Kidney (tissue), 13 donors: ENCODE measurements at regions not wholly inside any gene's neighbourhood (a gene's known extent, or its start where the extent isn't known, plus 50 kb on each side); places are given as distances from the start of the nearest gene placed in this dataset.

ENCODE experiments used
- DNase-seq, 5 donors: peaks; one replicate each; pipeline ENCODE4 v3.0.0-alpha.2; 2013 to 2020
- FAIRE-seq: peaks from 2 replicates; lab custom pipeline; 2012; peaks lifted over from hg19 to GRCh38; lab: Jason Lieb, UNC
- H3K27ac ChIP-seq, 2 donors: one replicate each; pipeline ENCODE4 v1.7.0; 2013; ENCODE audit warnings: low read depth in 2 of 2, low read length in 2 of 2, inconsistent platforms in 1 of 2
- H3K27me3 ChIP-seq: one replicate; pipeline ENCODE4 v1.7.1; 2013; ENCODE audit warnings: low read length, inconsistent platforms; ENCODE audit not compliant: control insufficient read depth, insufficient read depth
- H3K36me3 ChIP-seq, 3 donors: one replicate each; pipeline versions ENCODE4 v1.7.0 to v1.7.1; 2013; ENCODE audit warnings: low read length in 3 of 3, control low read depth in 1 of 3, inconsistent platforms in 1 of 3; ENCODE audit not compliant: insufficient read depth in 3 of 3, control insufficient read depth in 2 of 3
- H3K4me1 ChIP-seq, 3 donors: one replicate each; pipeline versions ENCODE4 v1.7.0 to v1.7.1; 2013; ENCODE audit warnings: low read length in 3 of 3, inconsistent platforms in 1 of 3, low read depth in 1 of 3; ENCODE audit not compliant: control insufficient read depth in 2 of 3, insufficient read depth in 2 of 3
- H3K4me3 ChIP-seq, 3 donors: one replicate each; pipeline versions ENCODE4 v1.7.0 to v1.8.1; 2013; ENCODE audit warnings: low read length in 3 of 3, control low read depth in 1 of 3, inconsistent platforms in 1 of 3
- H3K9ac ChIP-seq, 3 donors: one replicate each; pipeline versions ENCODE4 v1.7.0 to v1.7.1; 2013; ENCODE audit warnings: low read length in 3 of 3, control low read depth in 1 of 3, inconsistent platforms in 1 of 3
- H3K9me3 ChIP-seq, 3 donors: one replicate each; pipeline versions ENCODE4 v1.7.0 to v1.7.1; 2013; ENCODE audit warnings: low read length in 3 of 3, control low read depth in 1 of 3, inconsistent platforms in 1 of 3; ENCODE audit not compliant: control insufficient read depth in 2 of 3, insufficient read depth in 1 of 3
- CTCF ChIP-seq: IDR thresholded peaks from 3 replicates; pipeline ENCODE4 v1.5.1; 2012; ENCODE audit warnings: mild to moderate bottlenecking, moderate library complexity, borderline replicate concordance; ENCODE audit not compliant: insufficient read depth; ENCODE audit errors: extremely low read depth
- intact Hi-C: fragments of 100-400 bp; cut with DNase I; formaldehyde crosslinking; loops from one replicate; pipeline ENCODE4 v1.11.1; 2022
- donor health status: control.
- donor health status: control.
- donor health status: control.
- donor health status: control.
- donor health status: control.
- donor health status: DM: yes; HTN: yes; CAD: no.
- donor health status: Normal renal cell carcinoma (clear cell type).

- H3K4me3 ChIP-seq, result no peak overlapping the region
- no peaks in the 10 kb centered on the region for H3K27me3 ChIP-seq
- no peak overlapping the region for H3K9ac ChIP-seq
- H3K4me1 ChIP-seq, result peaks cover 0 to 12% (median 11%) of the 10 kb centered on the region in 3 donors
- no peaks in the 10 kb centered on the region for H3K36me3 ChIP-seq
- no peaks in the 10 kb centered on the region for H3K9me3 ChIP-seq
- TF ChIP-seq CTCF, result no peak
- peak overlapping the region in 1 of 2 donors; percentile 22 for H3K27ac ChIP-seq
- intact Hi-C loops, result no loop called here
- FAIRE-seq, result no peak
- peak in 2 of 5 donors; percentile 38 to 63 for DNase-seq
Measured at GRCh38 chr21:43304621-43305335, 122.2 kb downstream of the SIK1 start.

GRCh38 chr21:43304206-43304605, 122.7 kb downstream of the SIK1 start:
- no peak overlapping the region for H3K9ac ChIP-seq
- no peak for TF ChIP-seq CTCF
- no peak overlapping the region for H3K4me3 ChIP-seq
- no peaks in the 10 kb centered on the region for H3K9me3 ChIP-seq
- H3K27me3 ChIP-seq, result no peaks in the 10 kb centered on the region
- intact Hi-C loops, result no loop called here
- no peak overlapping the region for H3K27ac ChIP-seq
- peaks cover 0 to 12% (median 11%) of the 10 kb centered on the region in 3 donors for H3K4me1 ChIP-seq
- no peaks in the 10 kb centered on the region for H3K36me3 ChIP-seq
- FAIRE-seq (no peak), DNase-seq (peak in 2 of 5 donors; percentile 40 to 52)

GRCh38 chr21:43303275-43304178, 123.4 kb downstream of the SIK1 start:
- Histone ChIP-seq H3K9ac (no peak overlapping the region), H3K27ac (no peak overlapping the region), H3K9me3 (no peaks in the 10 kb centered on the region), H3K4me3 (no peak overlapping the region), H3K4me1 (peaks cover 0 to 12% (median 11%) of the 10 kb centered on the region in 3 donors), H3K27me3 (no peaks in the 10 kb centered on the region), H3K36me3 (no peaks in the 10 kb centered on the region)
- DNase-seq (peak in 2 of 5 donors; percentile 52 to 67), FAIRE-seq (no peak)
- no peak for TF ChIP-seq CTCF
- intact Hi-C loops, result no loop called here
